Right lobe of liver (tissue), 4 donors: ENCODE measurements at regions not wholly inside any gene's neighbourhood (a gene's known extent, or its start where the extent isn't known, plus 50 kb on each side); places are given as distances from the start of the nearest gene placed in this dataset.

Experiments
- CTCF ChIP-seq, 4 donors: fragments of 200-600 bp in 3 of 4; fragments of 450-650 bp in 1 of 4; IDR thresholded peaks; one replicate each; pipeline versions ENCODE4 v1.5.1 to v1.8.0; 2016 to 2022; ENCODE audit warnings: antibody characterized with exemption in 4 of 4, mild to moderate bottlenecking in 2 of 4
- POLR2A ChIP-seq: fragments of 450-650 bp; IDR thresholded peaks from one replicate; pipeline ENCODE4 v1.6.1; 2017; ENCODE audit warnings: antibody characterized with exemption, mild to moderate bottlenecking
- donor health status: DM: no; HTN: no; CAD: no.
- donor health status: DM: no; HTN: no; CAD: no.
- donor health status: DM: no; HTN: yes; CAD: no.

GRCh38 chr4:189355590-189355989, 585.1 kb upstream of the FRG1 start:
- TF ChIP-seq CTCF (IDR thresholded peaks at IDR 0.05) (no peak), POLR2A (no peak)
